Fibroblast of skin of abdomen (primary cell): ENCODE measurements at regions not wholly inside any gene's neighbourhood (a gene's known extent, or its start where the extent isn't known, plus 50 kb on each side); places are given as distances from the start of the nearest gene placed in this dataset.

Source experiments
- DNase-seq: peaks from one replicate; pipeline ENCODE4 v3.0.0-alpha.2; 2013

DNA sequence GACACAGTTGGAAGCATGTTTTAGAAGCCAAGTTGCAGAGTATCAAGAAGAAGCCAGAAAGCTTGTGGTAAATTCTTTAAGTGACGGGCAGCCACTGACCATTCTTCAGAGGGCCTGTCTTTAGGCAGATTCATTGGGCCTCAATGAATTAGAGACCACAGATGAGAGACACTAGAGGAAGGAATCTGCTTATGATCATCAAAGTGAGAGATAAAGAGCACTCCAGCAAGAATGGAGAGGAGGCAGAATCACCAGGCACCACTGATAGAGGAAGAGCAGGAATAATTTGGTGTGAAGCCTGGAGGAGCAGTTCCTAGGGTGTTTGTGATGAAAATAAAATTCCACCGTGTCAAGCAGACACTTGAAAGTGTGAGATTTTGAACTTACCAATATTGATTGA is 365.9 kb upstream of the SLC30A5 start:
- DNase-seq: no peak

DNA sequence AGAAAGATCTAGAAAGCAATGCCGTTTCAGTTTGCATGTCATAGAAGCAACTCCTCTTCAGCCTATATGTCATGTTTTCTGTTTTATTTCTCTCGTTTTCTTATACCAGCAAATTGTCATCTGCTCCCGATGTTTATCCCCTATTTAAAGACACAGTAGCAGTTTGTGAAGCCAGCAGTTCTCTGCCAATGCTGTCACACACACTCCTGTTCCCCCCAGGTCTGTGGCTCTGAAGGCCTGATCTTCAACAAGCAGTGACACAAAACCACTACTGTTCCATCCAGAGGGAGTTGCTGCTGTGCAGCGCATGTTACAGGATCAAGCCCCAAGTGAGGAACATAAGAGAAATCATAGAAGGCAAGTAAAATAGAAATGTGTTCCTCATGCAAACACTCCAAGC is 364.1 kb upstream of the SLC30A5 start:
- no peak for DNase-seq

DNA sequence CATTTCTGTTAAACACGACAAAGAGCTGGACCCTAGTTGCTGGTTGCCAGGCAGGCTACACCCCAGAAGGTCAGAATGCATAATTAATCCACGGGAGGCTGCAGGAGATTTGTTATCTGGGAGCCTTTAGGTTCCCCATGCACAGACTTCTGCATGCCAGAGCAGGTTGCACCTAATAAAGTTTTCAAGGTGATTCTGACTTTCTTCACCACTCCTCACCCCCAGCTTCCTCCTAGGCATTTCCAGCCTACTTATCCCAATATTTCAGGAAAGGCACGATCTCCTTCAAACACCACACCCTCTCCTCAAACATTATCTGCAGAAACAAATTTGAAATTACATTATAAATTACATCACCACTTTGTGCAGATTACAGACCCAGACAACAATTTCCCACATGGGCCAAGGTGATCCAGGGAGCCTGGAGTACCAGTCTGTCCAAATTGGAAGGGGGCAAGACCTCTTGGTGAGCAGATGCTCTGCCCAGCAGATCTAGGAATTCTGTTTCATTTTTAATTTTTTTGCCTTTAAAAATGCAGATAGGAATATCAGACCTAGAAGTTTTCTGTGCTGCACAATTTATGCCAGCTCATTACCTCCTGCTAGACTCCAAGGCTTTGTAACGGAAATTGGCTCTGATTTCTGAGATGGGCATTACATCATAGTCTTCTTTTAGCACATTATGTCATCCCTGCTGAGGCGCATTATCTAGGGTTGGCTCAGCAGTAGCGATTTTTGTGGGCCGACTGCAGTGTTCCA is 363.4 kb upstream of the SLC30A5 start:
- DNase-seq: peak; percentile 83

DNA sequence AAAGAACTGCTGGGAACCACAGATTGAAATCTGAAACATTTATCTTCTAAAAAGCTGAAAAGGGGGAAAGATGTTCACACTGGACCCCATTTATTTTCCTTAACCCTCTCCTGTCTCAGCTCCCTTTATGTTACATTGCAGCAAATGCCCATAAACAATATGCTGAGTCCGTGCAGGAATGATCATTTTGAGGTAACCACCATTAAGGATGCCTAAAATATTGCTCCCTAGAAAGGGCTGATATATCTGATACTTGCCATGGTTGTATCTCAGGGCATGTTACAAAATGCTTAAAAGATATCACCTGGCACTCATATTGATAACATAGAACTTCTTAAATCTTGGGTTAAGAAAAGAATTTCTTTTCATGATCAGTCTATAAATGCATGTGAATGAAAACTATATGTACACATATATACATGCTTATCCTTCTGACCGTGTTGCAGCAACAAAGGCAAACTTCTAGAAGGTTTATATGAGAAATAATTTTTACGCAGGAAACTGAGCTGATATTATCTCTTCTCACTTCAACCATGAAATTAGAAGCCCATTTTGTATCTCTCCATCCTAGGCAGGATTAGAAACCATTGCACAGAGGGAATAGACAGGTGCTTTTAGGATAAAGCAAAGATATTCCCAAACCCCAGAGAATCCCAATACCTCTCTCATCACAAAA is 362.7 kb upstream of the SLC30A5 start:
- no peak for DNase-seq

DNA sequence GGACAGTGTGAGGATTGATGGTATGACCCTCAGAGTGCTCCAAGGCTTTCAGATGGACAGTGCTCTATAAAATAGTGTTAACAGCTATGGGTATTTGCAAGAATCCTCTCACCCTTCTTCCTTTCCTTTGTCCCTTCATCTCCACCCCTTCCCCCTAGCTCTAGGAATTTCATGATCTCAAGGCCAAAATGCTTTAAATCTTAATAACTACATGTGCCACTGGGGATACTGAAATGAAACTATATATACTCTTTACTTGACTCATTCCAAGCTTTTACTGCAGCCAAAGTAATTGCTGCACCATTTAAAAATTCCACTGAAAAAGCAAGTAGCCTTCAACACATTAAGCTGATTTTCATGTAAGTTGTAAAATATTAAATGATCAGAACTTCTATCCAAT is 361.6 kb upstream of the SLC30A5 start:
- no peak for DNase-seq

DNA sequence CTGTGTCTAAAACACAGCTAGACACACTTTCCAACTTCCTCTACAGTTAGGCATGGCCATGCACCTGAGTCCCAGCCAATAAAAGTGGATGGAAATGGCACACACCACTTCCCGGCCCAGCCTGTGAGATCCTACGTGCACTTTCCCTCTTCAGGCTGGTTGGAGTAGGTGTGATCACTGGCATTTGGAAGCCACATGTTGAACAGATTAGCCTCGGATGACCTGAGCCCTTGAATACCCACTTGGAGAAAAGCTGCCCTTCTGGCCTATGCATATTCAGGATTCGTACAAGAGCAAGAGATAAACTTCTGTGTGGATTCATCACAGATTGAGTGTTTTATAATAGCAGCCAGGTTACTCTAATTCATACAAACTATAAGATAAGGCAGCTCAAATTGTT is 359.0 kb upstream of the SLC30A5 start:
- no peak for DNase-seq

DNA sequence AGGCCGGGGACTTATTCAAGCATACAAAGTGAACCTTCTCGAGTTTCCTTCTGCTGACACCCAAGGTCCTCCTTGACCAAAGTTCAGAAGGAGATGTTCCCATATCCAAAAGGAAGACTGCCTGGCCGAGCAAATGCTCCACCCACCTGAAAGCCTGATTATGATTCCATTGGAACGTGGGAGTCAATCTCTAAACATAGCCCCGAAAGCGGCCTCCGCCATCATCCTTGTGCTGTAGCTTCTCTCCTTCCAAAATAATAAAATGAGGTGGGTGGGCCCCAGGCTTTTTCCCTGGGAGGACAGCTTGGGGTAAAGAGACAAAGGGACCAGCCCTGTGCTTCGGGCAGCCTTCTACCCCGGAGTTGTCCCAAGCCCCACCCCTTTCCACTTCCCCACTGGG is 355.6 kb upstream of the SLC30A5 start:
- DNase-seq: no peak

DNA sequence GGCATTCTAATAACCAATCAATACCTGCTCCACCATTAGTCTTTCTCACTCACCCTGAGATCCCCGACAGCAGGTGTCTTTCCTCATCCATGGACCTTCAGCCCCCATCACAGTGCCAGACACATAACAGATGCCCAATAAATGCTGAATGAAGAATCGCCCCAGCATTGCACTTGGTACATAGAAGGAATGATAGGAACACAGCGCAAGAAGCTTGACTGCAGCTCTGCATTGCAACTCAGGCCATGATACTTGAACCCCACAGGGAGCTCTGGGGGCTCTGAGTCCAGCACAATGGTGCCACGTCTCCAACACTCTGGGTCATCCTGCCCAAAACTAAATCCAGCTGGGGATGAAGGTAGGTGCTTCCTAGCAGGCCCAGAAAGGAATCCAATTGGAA is 355.0 kb upstream of the SLC30A5 start:
- DNase-seq: no peak

DNA sequence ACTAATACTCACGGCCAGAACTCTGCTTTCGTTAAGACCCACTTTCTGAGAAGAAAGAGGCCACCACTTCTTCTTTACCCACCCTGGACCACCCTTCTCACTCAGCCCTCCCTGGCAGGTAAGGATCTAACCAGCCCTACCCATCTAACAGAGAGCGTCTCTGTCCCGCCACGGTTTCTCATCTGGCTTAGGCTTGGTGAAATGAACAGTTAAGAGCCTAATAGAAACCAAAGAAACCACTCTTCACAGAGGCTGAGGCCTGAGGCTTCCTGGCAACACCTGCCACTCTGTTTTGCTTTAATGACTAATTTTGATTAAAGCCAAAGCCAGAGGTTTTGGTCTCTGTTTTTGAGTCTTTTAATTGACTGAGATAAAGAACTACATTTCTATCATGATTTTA is 354.1 kb upstream of the SLC30A5 start:
- DNase-seq: no peak

DNA sequence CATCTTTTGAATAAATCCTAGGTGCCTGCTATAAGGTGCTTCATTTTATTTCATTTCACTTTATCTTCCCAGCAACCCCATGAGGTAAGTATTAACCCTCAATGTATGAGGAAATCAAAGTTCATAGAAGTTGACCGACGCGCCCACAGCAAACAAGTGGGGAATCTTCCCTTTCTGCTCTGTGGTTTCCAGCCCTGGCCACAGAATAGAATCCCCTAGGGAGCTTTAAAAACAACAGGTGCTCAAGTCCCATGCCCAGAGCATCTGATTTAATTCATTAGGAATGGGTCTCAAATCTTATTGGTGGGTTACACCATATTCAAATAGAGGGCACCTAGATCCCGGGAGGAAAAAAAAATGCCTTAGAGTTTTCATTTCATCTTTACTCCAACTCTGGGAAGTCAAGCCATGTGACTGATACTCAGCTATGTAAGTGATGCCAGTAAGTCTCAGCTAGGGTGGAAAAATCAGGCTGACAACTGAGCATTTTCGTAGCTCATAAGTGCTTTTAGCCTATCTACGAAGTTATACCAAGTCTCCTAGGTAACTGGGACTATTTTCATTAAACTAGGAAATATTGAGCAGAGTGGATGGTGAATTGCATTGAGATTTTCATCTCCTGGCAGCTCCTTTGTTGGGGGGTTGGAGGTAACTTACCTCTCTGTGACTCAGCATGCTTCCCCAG is 353.4 kb upstream of the SLC30A5 start:
- no peak for DNase-seq

DNA sequence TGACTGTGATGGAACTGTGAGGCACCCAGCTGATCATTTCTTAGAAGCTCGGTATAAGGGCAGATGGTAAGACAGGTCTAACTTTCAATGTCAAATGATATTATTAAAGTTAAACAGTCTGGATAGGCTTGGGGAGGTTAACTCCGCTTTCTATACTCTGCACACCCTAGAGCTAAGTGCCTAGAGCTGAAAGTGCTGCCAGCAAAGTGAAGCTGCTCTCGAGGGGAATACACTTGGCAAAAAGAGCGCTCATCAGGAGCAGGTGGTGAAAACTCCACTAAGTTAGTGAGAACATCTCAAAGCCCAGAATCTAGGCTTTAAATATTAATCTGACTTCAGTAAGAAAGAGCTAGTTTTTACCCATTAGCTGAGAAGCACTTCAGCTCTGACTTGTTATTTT is 349.6 kb upstream of the SLC30A5 start:
- DNase-seq: no peak

DNA sequence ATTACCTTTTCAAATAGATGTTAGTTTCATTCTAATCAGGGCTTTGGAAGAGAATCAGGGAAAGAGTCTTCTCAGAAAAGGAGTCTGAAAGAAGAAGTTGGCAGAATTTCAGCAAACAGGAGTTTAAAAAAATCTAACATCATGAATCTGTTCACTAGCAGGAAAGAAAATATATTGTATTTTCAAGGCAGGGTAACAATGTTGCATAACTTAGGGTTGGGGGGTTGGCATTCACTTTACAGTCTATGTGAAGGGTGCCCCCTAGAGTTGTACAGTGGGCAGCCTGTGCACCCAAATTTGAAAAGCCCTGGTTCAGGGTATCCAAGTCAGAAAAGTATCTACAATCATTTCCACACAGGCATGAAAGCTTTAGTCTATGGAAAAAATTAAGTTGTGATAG is 348.4 kb upstream of the SLC30A5 start:
- peak; percentile 26 for DNase-seq

DNA sequence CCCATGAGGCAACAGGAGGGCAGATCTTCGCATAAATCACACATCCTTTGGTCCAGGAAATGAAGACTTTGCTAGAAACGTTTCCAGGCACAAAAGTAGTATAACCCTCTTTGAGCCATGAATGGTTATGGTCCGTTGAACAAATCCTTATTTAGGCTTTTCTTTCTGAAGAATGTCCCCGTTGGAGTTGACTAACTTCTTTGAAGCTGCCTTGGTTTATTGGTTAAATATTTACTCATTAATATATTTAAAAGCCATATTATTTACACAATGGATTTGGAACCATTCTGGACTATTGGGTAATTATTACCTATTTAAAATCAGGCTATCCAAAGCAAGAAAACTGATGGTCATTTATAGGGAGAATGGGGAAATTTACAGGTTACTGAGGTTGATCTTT is 347.6 kb upstream of the SLC30A5 start:
- no peak for DNase-seq

DNA sequence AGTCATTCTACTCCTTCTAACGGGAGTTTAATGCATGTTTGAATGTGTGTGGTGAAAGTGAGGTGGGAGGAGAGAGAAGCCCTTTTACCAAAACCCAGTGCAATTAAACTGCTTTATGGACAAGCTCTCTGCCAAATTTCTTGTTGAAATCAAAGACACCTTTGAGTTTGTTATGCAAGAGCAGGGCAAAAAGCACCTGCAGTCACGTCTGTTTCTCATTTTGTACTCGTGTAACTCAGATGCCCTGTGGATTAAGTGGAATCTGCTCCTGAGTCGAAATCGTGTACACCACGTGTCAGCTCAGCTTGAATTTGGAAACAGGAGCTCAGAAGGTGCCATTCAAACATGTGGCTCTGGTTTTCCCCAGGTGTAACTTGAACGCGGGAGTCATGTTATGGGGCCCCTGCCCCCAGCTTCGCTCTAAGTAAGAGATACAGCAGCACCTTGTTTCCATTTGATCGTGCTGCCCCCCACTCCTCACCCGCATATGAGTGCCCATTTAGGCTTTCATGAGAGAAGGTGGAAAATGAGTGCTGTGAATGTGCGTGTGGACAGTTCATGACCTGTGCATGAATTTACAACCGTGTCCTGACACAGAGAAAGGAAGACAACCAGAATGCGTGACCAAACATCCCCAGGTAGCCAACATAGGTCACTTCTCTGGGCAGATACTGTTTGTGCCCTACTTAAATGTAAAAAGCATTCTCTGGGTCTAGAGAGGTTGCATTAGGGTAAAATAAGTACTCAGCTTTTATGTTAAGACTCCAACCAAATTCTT is 347.0 kb upstream of the SLC30A5 start:
- no peak for DNase-seq

DNA sequence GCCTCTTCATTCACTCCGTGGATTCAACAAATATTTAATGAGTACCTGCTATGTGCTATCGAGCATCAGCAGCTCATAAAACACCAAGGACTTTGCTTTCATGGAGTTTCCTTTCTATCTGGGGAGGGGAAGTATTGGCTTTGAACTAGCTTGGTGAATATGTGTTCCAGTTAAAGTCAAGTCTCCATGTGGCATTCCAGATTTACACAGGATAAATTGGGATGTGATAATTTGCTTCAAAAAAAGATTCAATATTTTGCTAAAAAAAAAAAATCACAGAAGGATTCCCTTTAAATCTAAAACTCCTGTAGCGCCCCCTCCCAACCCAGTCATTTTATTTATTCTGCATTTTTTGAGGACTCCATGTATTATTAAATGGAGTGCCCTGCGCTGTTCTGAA is 346.3 kb upstream of the SLC30A5 start:
- DNase-seq: no peak

DNA sequence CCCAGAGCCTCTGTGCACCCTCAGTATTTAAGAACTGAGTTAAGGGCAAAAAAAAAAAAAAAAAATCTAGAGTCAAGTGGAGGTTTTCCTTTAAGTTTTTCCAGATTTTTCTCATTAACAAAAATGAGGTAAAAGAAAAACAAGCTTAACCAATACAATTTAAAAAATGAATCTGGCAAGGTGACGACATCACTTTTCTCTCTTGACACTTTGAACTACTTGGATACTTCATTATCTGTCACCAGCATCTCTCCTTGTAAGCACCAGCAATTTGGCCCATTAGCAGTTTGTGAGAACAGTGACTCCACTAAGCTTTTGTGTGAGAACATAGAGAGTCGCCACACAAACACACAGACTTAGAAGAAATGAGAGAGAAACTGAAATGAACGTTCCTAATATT is 345.7 kb upstream of the SLC30A5 start:
- peak; percentile 26 for DNase-seq

DNA sequence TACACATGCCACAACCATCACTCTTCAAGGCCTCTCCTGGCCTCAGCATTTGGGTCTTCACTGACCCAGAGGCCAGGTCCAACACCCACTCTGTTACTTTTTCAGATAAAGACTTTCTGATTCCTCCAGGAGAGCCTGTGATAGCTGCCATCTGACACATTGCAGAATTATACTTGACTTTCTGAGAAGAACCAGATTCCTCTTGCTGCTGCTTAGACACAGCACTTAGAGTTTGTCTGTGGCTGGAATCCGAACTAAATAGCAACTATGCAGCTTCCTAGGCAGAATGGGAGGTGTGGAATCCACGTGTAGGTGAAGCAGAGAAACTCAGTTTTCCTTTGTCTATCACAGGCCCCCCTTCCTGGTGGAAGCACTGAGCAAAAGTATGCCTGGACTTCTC is 344.7 kb upstream of the SLC30A5 start:
- no peak for DNase-seq

DNA sequence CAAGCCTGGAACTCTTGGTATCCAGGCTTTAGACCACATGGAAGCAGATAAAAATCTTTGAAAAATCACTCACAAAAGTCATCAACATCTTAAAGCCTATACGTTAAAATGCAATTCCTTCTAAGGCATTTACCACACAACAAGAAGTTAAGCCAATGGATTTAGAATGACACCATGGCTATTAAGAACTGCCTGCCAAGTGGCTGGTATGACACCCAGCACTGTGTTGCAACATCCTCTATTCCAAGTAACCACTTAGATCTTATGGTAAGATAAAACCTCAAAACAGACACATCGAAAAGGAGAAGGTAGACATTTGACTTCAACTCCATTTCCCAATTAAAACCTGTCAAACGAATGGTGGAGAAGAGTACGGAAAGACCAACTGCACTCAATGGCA is 344.2 kb upstream of the SLC30A5 start:
- peak; percentile 41 for DNase-seq

DNA sequence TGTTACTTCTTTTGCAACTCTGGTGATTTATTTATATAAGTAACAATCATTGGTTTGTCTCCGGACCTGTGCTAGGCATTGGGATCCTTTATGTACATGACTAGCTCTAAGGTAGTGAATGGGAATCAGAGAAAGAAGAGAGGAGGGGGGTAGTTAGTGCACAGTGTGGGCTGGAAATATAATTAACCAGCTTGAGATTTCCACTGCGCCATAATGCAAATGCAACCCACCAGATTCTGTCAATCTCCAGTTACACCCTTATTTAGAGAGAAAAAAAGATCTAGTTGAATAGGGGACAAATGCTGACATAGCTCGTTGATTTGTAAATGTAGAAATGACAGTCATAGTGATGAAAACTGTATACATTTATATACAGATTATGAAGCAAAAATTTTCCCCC is 342.2 kb upstream of the SLC30A5 start:
- no peak for DNase-seq

DNA sequence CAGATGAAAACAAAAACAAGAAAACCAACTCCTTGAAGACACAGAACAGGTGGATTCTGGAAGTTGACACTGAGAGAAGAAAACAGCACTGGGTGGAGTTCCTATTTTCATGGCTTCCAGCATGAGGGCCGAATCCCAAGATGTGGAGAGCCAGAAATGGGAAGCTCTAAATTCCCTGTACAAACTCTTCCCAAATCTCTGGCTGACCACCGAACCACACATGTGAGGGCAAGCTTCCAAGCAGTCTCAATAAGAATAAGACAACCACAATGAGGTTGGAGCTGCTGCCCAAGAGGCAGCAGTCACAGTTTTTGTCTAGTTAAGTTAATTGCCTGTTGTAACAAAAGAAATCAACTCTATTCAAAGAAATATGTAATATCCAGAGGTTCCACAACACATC is 339.3 kb upstream of the SLC30A5 start:
- DNase-seq: no peak

DNA sequence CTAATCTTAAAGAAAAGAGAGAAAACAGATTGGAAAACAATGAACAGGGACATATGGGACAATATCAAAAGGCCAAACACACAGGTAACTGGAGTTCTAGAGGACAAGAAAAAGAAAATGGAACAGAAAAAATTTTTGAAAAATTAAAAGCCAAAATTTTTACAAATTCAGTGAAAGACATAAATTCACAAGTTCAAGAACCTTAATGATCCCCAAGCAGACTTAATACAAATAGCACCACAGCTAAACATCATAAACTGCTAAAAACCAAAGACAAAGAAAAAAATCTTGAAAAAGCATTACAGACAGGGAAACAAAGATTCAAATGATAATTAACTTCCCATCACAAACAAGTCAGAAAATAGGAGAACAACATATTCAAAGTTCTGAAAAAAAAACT is 338.5 kb upstream of the SLC30A5 start:
- no peak for DNase-seq

DNA sequence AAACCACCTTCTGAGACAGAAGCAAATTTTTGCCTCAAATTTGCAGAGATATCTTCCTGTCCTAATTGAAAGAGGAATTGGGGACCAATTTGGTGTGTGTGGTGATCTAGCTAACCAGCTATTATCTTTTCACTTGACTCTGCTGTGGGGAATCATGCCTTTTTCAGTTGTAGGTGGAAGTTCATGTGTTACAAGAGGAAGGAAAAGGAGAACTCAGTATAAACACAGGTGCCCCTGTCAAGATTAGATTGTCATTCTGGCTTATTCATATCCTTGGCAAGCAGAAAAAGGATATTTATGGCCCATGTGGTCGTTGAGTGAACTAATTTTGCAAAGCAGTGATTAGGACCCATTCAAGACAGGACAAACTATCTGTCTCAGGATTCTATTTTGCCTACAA is 336.8 kb upstream of the SLC30A5 start:
- DNase-seq: no peak

DNA sequence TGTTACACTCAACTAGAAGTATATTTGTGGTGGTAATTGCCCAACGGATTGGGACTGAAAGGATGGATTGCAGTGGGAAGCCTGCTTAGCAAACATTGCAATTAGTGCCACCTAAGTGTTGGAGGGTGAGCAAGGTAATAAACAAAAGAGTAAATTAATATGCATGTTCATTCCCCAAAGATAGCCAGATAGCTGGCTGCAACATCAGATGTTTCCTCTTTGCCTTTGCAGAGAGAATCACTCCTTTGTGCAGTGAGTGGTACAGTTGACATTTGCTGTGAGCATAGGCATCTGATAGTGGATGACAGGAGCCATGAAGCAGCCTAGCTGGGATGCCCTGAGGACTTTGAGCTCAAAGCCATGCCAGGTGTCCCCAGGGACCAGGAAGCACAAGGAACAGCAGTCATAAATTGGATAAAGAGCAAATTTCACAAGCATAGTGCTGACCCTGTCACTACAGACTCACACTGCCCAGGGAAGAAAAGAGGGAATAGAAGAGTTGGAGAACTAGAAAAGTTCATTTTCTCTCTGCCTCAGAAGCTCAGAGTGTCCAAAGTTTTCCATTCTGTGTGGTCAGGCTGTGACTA is 336.1 kb upstream of the SLC30A5 start:
- DNase-seq: no peak
